GM20431 (cell line): ENCODE measurements at regions not wholly inside any gene's neighbourhood (a gene's known extent, or its start where the extent isn't known, plus 50 kb on each side); places are given as distances from the start of the nearest gene placed in this dataset.
"Not testable (repeated sequence)": the region's sequence is repeated elsewhere in the genome, so short reads cannot be mapped to it uniquely, and the experiment has no call there.

ENCODE experiments used
- in situ Hi-C: fragments of 300-500 bp; cut with MseI, MboI; formaldehyde crosslinking; loops from one replicate; pipeline ENCODE4 v1.15.0; 2020; ENCODE audit warnings: low sequenced_read_pairs; ENCODE audit not compliant: unreplicated experiment

DNA sequence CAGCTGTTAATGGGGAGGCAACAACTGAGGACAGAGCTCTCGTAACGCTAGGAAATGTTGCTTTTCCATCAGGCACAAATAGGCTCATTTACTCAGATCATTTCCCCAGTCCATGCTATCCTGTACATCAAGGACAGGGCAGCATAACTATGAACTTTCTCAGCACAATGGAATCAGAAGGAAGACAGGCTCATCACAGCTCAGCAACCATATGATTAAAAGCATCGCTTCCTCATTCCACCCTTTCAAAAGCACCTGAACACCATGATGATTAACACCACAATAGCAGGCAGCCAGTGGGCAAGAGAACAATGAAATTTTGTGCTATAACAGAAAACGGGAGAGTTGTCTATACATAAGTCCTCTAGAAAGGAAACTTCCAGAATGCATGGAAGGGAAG, 297.8 kb downstream of the ZNF674 start:
- in situ Hi-C loops = no loop called here

DNA sequence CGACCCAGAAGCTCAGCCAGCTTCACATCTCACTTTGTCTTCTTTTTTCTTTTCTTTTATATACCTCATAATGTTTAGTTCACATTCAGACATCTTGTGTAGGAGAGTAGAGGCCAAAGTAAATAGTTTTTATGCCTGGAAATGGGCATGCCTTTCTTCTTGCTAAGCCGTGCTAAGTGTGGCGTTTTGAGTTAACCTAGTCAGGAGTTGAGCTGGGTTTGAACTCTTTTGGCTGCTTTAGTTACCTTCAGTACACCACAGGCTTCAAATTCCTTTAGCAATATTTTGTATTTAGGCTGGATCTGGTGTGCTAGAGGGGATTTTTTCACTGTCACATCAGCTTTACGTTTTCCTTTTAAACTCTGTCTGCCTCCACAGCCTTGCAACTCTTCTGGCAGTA, 300.8 kb downstream of the ZNF674 start:
- in situ Hi-C loops = no loop called here

DNA sequence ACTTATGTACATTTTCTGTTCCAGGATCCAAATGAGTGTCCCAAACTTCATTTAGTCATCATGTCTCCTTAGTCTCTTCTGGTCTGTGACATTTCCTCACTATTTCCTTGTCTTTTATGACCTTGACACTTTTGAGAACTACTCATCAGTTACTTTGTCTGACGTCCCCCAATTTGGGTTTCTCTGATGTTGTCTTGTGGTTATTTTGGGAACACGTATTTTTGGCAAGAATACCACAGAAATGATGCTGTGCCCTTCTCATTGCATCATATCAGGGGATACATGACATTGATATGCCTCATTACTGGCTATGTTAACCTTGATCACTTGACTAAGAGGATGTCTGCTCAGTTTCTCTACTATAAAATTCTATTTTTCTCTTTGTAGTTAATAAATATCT, 308.8 kb downstream of the ZNF674 start:
- in situ Hi-C loops = no loop called here

- in situ Hi-C loops = no loop called here
Observed at GRCh38 chrX:46235778-46236177, 309.4 kb downstream of the ZNF674 start.

DNA sequence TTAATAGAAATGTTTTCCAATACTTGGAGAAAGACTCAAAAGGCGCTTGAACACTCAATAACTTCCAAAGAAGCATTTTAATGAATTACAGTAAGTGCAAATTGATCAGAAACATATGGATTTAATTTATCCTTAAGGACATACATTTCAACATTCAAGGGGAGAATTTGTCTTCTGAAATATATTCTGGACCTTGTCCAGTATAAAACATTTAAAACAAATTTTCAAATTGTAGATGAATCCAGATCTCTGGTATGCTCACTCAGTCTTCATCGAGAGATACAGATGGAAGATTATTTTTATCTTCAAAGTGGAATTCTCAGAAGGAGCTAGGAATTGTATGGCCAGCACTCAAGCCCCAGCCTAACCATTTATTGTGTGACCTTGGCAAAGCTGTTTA, 310.4 kb downstream of the ZNF674 start:
- in situ Hi-C loops = no loop called here

DNA sequence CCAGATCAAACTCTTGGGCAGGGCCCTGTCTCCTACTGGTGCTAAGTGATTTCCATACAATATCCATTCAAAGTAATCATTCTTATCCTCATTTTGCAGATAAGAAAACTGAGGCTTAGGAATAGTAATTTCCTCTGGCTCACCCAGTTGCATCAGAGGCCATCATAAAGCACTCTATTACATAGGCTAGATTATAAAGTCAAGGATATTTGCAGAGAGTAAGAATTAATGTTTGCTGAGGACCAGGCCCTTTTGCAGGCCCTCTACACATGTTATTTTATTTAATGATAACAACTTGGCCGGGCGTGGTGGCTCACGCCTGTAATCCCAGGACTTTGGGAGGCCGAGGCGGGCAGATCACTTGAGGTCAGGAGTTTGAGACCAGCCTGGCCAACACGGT, 316.8 kb downstream of the ZNF674 start:
- in situ Hi-C loops = no loop called here

DNA sequence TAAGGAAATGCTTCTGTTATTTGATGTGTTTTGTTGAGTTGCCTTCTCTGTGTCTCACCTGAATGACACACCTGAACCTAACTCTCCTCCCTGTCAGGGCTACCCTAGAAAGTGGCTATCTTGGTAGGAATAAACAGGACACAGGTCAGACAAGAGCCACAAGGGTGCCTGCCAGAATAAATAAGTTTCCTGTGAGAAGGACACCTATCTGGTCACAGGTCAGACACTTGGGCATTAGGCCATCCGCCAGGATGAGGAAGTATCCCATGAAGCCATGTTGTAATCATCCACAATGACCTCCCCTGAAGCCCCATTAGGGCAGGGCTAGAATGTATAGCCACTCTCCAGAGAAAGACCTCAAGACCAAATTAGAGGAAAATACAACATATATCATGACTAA, 318.8 kb downstream of the ZNF674 start:
- in situ Hi-C loops = no loop called here

DNA sequence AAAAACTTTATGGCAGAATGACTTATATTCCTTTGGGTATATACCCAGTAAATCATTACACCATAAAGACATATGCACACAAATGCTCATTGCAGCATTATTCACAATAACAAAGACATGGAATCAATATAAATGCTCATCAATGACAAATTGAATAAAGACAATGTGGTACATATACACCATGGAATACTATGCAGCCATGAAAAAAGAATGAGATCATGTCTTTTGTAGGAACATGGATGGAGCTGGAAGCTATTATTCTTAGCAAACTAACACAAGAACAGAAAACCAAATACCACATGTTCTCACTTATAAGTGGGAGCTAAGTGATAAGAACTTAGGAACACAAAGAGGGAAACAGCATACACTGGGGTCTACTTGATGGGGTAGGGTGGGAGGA, 321.7 kb downstream of the ZNF674 start:
- in situ Hi-C loops = not testable (repeated sequence)

DNA sequence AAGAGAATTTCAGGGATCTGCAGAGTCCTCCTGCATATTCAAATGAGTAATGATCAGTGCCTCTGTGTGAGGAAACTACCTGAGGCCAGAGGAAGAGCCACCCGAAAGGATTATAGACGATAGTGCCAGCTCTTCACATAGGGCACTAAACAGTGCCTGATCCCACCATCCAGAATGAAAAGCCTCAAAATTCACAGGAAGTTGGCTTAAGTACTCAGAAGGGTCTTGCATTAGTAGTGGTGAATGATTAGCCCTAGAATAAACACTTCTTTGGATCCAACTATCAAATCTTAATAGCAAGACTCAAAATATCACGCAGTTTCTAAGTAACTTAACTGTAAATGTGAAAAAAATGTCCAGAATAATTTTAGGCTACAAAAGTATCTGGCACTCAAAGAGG, 324.4 kb downstream of the ZNF674 start:
- in situ Hi-C loops = no loop called here

GRCh38 chrX:46218373-46218772, 326.8 kb downstream of the ZNF674 start:
- in situ Hi-C loops = no loop called here

DNA sequence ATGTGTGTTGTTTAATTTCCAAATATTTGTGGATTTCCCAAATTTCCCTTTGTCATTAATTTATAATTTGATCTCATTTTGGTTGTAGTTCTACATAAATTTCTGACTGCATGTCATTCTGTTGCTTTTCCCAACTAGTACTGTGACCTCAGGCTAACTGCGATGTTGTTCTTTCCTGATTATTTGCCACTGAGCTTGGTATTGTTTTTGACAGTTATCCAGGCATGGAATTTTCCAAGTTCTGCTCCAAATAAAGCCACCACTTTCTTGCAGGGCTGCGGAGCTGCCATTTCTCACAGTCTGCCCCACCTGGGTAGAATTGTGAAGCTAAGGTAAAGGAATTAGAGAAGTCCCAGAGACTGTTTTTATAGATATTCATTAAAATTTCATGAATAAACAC, 328.8 kb downstream of the ZNF674 start:
- in situ Hi-C loops = no loop called here

GRCh38 chrX:46211079-46211478, 334.1 kb downstream of the ZNF674 start:
- in situ Hi-C loops = no loop called here

DNA sequence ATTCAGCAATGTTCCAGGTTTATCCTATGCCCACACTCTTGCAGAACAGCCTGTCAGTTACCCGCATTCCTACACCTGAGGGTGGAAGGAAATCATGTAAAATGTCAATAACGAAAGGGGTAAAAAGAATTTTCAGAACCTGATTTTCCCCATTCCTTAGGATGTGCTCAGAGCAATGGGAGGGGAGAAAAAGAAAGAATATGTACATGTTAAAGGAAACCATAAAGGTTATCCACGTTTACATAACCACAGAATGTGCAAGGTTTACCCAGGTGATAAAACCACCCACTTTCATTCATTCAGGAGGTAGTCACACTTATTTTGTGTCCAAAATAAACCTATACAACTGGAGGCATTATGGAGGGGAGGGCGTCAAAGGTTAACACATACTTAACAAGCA, 335.5 kb downstream of the ZNF674 start:
- in situ Hi-C loops = no loop called here

- in situ Hi-C loops = no loop called here
Observed at GRCh38 chrX:46209037-46209436, 336.2 kb downstream of the ZNF674 start.

DNA sequence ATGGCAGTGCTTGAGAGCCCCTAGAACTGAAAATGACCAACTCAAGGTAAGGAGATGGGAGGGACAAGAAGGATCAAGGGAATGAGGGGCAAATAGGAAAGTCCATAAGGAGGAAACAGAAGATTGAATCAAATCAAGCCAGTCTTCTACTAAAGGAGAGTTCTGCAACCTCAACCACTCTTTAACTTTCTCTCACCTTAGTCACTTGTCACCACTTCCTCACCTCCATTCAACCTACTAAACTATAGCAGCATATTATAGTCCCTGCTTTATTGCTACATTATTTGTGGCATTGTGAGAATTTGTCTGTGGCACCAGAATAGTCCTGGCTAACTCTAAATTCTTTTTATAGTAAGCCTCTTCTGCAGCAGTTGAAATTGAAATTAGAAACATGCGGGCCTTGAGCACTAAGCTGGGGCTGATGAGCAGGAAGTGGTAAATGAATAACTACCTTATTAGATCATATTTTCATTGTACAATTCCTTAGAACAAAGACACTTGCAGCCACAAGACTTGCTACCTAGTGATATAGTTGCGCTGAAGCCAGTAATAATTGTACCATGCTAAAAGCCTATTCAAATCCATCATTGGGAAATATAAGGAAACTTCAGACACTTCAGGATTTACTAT, 336.9 kb downstream of the ZNF674 start:
- in situ Hi-C loops = no loop called here

GRCh38 chrX:46204721-46205422, 340.3 kb downstream of the ZNF674 start:
- in situ Hi-C loops = no loop called here

DNA sequence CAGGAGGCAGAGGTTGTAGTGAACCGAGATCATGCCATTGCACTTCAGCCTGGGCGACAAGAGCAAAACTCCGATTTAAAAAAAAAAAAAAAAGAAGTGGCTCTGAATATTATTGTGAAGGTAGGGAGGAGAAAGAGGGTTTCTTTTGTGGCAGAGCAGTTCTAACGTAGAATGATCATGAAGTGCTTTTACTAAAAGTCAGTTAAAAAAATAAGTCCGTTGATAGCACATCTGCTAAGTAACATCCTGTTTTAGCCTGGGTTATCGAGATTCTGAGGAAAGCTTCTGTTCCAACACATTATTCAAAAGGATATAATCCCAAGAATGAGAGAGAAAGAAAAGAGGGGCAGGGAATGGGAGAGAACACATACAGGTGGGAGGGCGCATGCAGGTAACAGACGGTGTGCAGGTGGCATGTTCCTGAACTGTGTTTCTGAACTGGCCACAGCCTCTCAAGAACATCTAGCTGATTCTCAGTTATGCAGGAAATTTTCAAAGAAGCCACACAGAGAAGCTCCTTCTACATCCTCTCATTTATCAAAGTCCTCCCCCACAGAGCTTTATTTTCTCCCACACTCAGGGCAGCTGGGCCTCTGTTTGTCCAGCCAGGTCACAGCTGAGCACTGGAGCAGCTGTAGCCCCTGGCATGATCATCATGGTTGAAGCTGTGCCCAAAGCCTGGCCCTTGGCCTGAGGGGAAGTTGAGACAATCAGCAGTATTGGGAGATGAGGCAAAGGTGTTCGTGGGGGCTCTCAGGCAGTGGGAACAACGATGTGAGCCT, 342.3 kb downstream of the ZNF674 start:
- in situ Hi-C loops = no loop called here

- in situ Hi-C loops = no loop called here
Observed at GRCh38 chrX:46200413-46200812, 344.8 kb downstream of the ZNF674 start.

- in situ Hi-C loops = no loop called here
Observed at GRCh38 chrX:46198858-46199257, 346.4 kb downstream of the ZNF674 start.

DNA sequence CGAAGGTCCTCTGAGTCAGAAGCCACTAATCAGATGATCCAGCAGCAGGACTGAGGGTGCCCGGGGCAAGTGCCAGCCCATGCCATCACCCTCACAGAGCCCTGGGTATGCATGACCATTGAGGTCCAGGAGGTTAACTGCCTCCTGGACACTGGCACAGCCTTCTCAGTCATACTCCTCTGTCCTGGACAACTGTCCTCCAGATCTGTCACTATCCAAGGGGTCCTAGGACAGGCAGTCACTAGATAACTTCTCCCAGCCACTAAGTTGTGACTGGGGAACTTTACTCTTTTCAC, 358.5 kb downstream of the ZNF674 start:
- in situ Hi-C loops = not testable (repeated sequence)
